DMS153 treated with DMSO at 0.1 percent for 48 hours (cell line): ENCODE measurements at regions not wholly inside any gene's neighbourhood (a gene's known extent, or its start where the extent isn't known, plus 50 kb on each side); places are given as distances from the start of the nearest gene placed in this dataset.
"Not testable (repeated sequence)": the region's sequence is repeated elsewhere in the genome, so short reads cannot be mapped to it uniquely, and the experiment has no call there.

Source experiments
- DNase-seq: peaks from one replicate; lab custom pipeline; 2025; ENCODE audit not compliant: unreplicated experiment; lab: John Stamatoyannopoulos, UW

GRCh38 chr9:102514541-102514940 is 480.6 kb upstream of the CYLC2 start:
- DNase-seq, result peak; percentile 51

- no peak for DNase-seq
These were observed 488.0 kb upstream of the CYLC2 start for GRCh38 chr9:102507044-102507687.

- no peak for DNase-seq
These were observed 488.7 kb upstream of the CYLC2 start for GRCh38 chr9:102506406-102506805.

- DNase-seq, result no peak
These were observed 495.7 kb upstream of the CYLC2 start for GRCh38 chr9:102499468-102499867.

GRCh38 chr9:102497709-102498108 is 497.4 kb upstream of the CYLC2 start:
- DNase-seq, result no peak

GRCh38 chr9:102486976-102487375 is 508.2 kb upstream of the CYLC2 start:
- DNase-seq, result not testable (repeated sequence)

GRCh38 chr9:102483651-102484050 is 511.5 kb upstream of the CYLC2 start:
- no peak for DNase-seq

GRCh38 chr9:102482776-102483175 is 512.4 kb upstream of the CYLC2 start:
- DNase-seq, result no peak

- no peak for DNase-seq
These were observed 515.9 kb upstream of the CYLC2 start for GRCh38 chr9:102479191-102479590.

GRCh38 chr9:102474357-102474756 is 520.8 kb upstream of the CYLC2 start:
- no peak for DNase-seq

GRCh38 chr9:102469430-102469829 is 525.7 kb upstream of the CYLC2 start:
- DNase-seq, result not testable (repeated sequence)

GRCh38 chr9:102461156-102461819 is 533.8 kb upstream of the CYLC2 start:
- DNase-seq, result no peak

- DNase-seq, result no peak
These were observed 535.3 kb upstream of the CYLC2 start for GRCh38 chr9:102459828-102460227.

- DNase-seq, result no peak
These were observed 538.6 kb upstream of the CYLC2 start for GRCh38 chr9:102456562-102456961.

GRCh38 chr9:102445906-102446305 is 549.2 kb upstream of the CYLC2 start:
- DNase-seq, result no peak

GRCh38 chr9:102445181-102445747 is 549.9 kb upstream of the CYLC2 start:
- DNase-seq, result no peak

GRCh38 chr9:102439583-102439982 is 555.5 kb upstream of the CYLC2 start:
- no peak for DNase-seq

- not testable (repeated sequence) for DNase-seq
These were observed 558.5 kb upstream of the CYLC2 start for GRCh38 chr9:102436599-102436998.

GRCh38 chr9:102435427-102435826 is 559.7 kb upstream of the CYLC2 start:
- no peak for DNase-seq

GRCh38 chr9:102434545-102434944 is 560.6 kb upstream of the CYLC2 start:
- no peak for DNase-seq

- no peak for DNase-seq
These were observed 566.8 kb upstream of the CYLC2 start for GRCh38 chr9:102428305-102428704.

- not testable (repeated sequence) for DNase-seq
These were observed 578.9 kb upstream of the CYLC2 start for GRCh38 chr9:102416251-102416650.
